ENCODE measurements at regions not wholly inside any gene's neighbourhood (a gene's known extent, or its start where the extent isn't known, plus 50 kb on each side); places are given as distances from the start of the nearest gene placed in this dataset.
"Not testable (repeated sequence)": the region's sequence is repeated elsewhere in the genome, so short reads cannot be mapped to it uniquely, and the experiment has no call there.

- in situ Hi-C loops (cut with HindIII; ENCODE audit: low sequenced_read_pairs): no loop called here
- DNase-seq (ENCODE audit: low spot score): no peak
Measured at GRCh38 chr10:16199216-16199615, 237.6 kb upstream of the PTER start.

- DNase-seq (ENCODE audit: low spot score); in situ Hi-C loops (cut with HindIII; ENCODE audit: low sequenced_read_pairs): not testable (repeated sequence)
Measured at GRCh38 chr10:16223618-16224017, 213.2 kb upstream of the PTER start.

- in situ Hi-C loops (cut with HindIII; ENCODE audit: low sequenced_read_pairs): no loop called here
- DNase-seq (ENCODE audit: low spot score): no peak
Measured at GRCh38 chr10:16227674-16228073, 209.1 kb upstream of the PTER start.

GRCh38 chr10:16231176-16231575, 205.6 kb upstream of the PTER start:
- no peak for DNase-seq (ENCODE audit: low spot score)
- in situ Hi-C loops (cut with HindIII; ENCODE audit: low sequenced_read_pairs): no loop called here

GRCh38 chr10:16231734-16232435, 204.9 kb upstream of the PTER start:
- peak; percentile 19 for DNase-seq (ENCODE audit: low spot score)
- in situ Hi-C loops (cut with HindIII; ENCODE audit: low sequenced_read_pairs): no loop called here

GRCh38 chr10:16232441-16232840, 204.4 kb upstream of the PTER start:
- in situ Hi-C loops (cut with HindIII; ENCODE audit: low sequenced_read_pairs): no loop called here
- no peak for DNase-seq (ENCODE audit: low spot score)

GRCh38 chr10:16234916-16235315, 201.9 kb upstream of the PTER start:
- in situ Hi-C loops (cut with HindIII; ENCODE audit: low sequenced_read_pairs): no loop called here
- no peak for DNase-seq (ENCODE audit: low spot score)

GRCh38 chr10:16242446-16242845, 194.4 kb upstream of the PTER start:
- in situ Hi-C loops (cut with HindIII; ENCODE audit: low sequenced_read_pairs): no loop called here
- no peak for DNase-seq (ENCODE audit: low spot score)

- no peak for DNase-seq (ENCODE audit: low spot score)
- in situ Hi-C loops (cut with HindIII; ENCODE audit: low sequenced_read_pairs): no loop called here
Measured at GRCh38 chr10:16242859-16243613, 193.8 kb upstream of the PTER start.

- DNase-seq (ENCODE audit: low spot score); in situ Hi-C loops (cut with HindIII; ENCODE audit: low sequenced_read_pairs): not testable (repeated sequence)
Measured at GRCh38 chr10:16250136-16250535, 186.7 kb upstream of the PTER start.

GRCh38 chr10:16256336-16256735, 180.5 kb upstream of the PTER start:
- in situ Hi-C loops (cut with HindIII; ENCODE audit: low sequenced_read_pairs): no loop called here
- no peak for DNase-seq (ENCODE audit: low spot score)

GRCh38 chr10:16258291-16259040, 178.3 kb upstream of the PTER start:
- in situ Hi-C loops (cut with HindIII; ENCODE audit: low sequenced_read_pairs): no loop called here
- peak; percentile 96 for DNase-seq (ENCODE audit: low spot score)

GRCh38 chr10:16259726-16260125, 177.1 kb upstream of the PTER start:
- in situ Hi-C loops (cut with HindIII; ENCODE audit: low sequenced_read_pairs): no loop called here
- peak; percentile 87 for DNase-seq (ENCODE audit: low spot score)

GRCh38 chr10:16260388-16260787, 176.4 kb upstream of the PTER start:
- in situ Hi-C loops (cut with HindIII; ENCODE audit: low sequenced_read_pairs): no loop called here

GRCh38 chr10:16271571-16271970, 165.2 kb upstream of the PTER start:
- peak; percentile 91 for DNase-seq (ENCODE audit: low spot score)
- in situ Hi-C loops (cut with HindIII; ENCODE audit: low sequenced_read_pairs): no loop called here

More at GRCh38 chr10:16260388-16260787, 176.4 kb upstream of the PTER start:
- no peak for DNase-seq (ENCODE audit: low spot score)

- in situ Hi-C loops (cut with HindIII; ENCODE audit: low sequenced_read_pairs): no loop called here
- DNase-seq (ENCODE audit: low spot score): peak; percentile 86
Measured at GRCh38 chr10:16274911-16275310, 161.9 kb upstream of the PTER start.

- in situ Hi-C loops (cut with HindIII; ENCODE audit: low sequenced_read_pairs): no loop called here
- peak; percentile 96 for DNase-seq (ENCODE audit: low spot score)
Measured at GRCh38 chr10:16280595-16280994, 156.2 kb upstream of the PTER start.

GRCh38 chr10:16292366-16292765, 144.4 kb upstream of the PTER start:
- in situ Hi-C loops (cut with HindIII; ENCODE audit: low sequenced_read_pairs): no loop called here
- DNase-seq (ENCODE audit: low spot score): no peak

GRCh38 chr10:16297069-16297468, 139.7 kb upstream of the PTER start:
- no peak for DNase-seq (ENCODE audit: low spot score)
- in situ Hi-C loops (cut with HindIII; ENCODE audit: low sequenced_read_pairs): no loop called here

GRCh38 chr10:16297642-16298041, 139.2 kb upstream of the PTER start:
- no peak for DNase-seq (ENCODE audit: low spot score)
- in situ Hi-C loops (cut with HindIII; ENCODE audit: low sequenced_read_pairs): no loop called here

Data from G401 (cell line).